H9 (cell line): ENCODE measurements at regions not wholly inside any gene's neighbourhood (a gene's known extent, or its start where the extent isn't known, plus 50 kb on each side); places are given as distances from the start of the nearest gene placed in this dataset.
"Not testable (repeated sequence)": the region's sequence is repeated elsewhere in the genome, so short reads cannot be mapped to it uniquely, and the experiment has no call there.

Source experiments
- DNase-seq: peaks from one replicate; pipeline ENCODE4 v3.0.0-alpha.2; 2017
- H2AFZ ChIP-seq: one replicate; pipeline ENCODE4 v1.6.1; 2013; ENCODE audit warnings: mild to moderate bottlenecking, low read length, control low read depth, moderate library complexity
- H2AK5ac ChIP-seq: 2 replicates; pipeline ENCODE4 v1.6.1; 2013; ENCODE audit warnings: low read length, control low read depth, mixed read lengths; ENCODE audit not compliant: insufficient read length
- H2BK120ac ChIP-seq: one replicate; pipeline ENCODE4 v1.6.1; 2013; ENCODE audit warnings: low read depth, mild to moderate bottlenecking, low read length, control low read depth, inconsistent platforms; ENCODE audit not compliant: poor library complexity, severe bottlenecking
- H2BK12ac ChIP-seq: 2 replicates; pipeline ENCODE4 v1.6.1; 2013; ENCODE audit warnings: low read length, control low read depth, mixed read lengths, low read depth; ENCODE audit not compliant: insufficient read length
- H2BK15ac ChIP-seq: 2 replicates; pipeline ENCODE4 v1.6.1; 2013; ENCODE audit warnings: low read depth, low read length, control low read depth
- H2BK20ac ChIP-seq: one replicate; pipeline ENCODE4 v1.6.1; 2013; ENCODE audit warnings: low read depth, mild to moderate bottlenecking, low read length, control low read depth, inconsistent platforms; ENCODE audit not compliant: poor library complexity, severe bottlenecking
- H2BK5ac ChIP-seq: 2 replicates; pipeline ENCODE4 v1.6.1; 2013; ENCODE audit warnings: low read length, control low read depth, mixed read lengths; ENCODE audit not compliant: insufficient read length
- H3K14ac ChIP-seq: 2 replicates; pipeline ENCODE4 v1.6.1; 2013; ENCODE audit warnings: low read length, control low read depth; ENCODE audit not compliant: insufficient read depth
- H3K18ac ChIP-seq: 2 replicates; pipeline ENCODE4 v1.6.1; 2013; ENCODE audit warnings: low read depth, mild to moderate bottlenecking, mixed read lengths, low read length, control low read depth; ENCODE audit not compliant: insufficient read length
- H3K23ac ChIP-seq: 2 replicates; pipeline ENCODE4 v1.6.1; 2013; ENCODE audit warnings: low read length, control low read depth, mixed read lengths, low read depth; ENCODE audit not compliant: insufficient read length
- H3K23me2 ChIP-seq: 2 replicates; pipeline ENCODE4 v1.6.1; 2013; ENCODE audit warnings: low read depth, mild to moderate bottlenecking, mixed read lengths, low read length, control low read depth; ENCODE audit not compliant: insufficient read length, poor library complexity, severe bottlenecking
- H3K27ac ChIP-seq: 2 replicates; pipeline ENCODE4 v1.5.1; 2013; ENCODE audit warnings: low read length, control low read depth, mixed read lengths, low read depth; ENCODE audit not compliant: insufficient read length
- H3K27me3 ChIP-seq: 2 replicates; pipeline ENCODE4 v1.6.1; 2013; ENCODE audit warnings: low read length, control low read depth, inconsistent platforms; ENCODE audit not compliant: insufficient read depth
- H3K4ac ChIP-seq: 2 replicates; pipeline ENCODE4 v1.6.1; 2013; ENCODE audit warnings: low read depth, mild to moderate bottlenecking, control low read depth, inconsistent platforms, low read length, moderate library complexity
- H3K4me1 ChIP-seq: 2 replicates; pipeline ENCODE4 v1.6.1; 2013; ENCODE audit warnings: low read length, control low read depth, inconsistent platforms; ENCODE audit not compliant: insufficient read depth
- H3K4me2 ChIP-seq: 2 replicates; pipeline ENCODE4 v1.6.1; 2013; ENCODE audit warnings: low read length, control low read depth, mixed read lengths; ENCODE audit not compliant: insufficient read length, insufficient read depth
- H3K56ac ChIP-seq: 2 replicates; pipeline ENCODE4 v1.6.1; 2013; ENCODE audit warnings: low read depth, mild to moderate bottlenecking, mixed read lengths, low read length, control low read depth; ENCODE audit not compliant: insufficient read length
- H3K79me1 ChIP-seq: 2 replicates; pipeline ENCODE4 v1.6.1; 2013; ENCODE audit warnings: low read depth, mild to moderate bottlenecking, moderate library complexity, low read length, control low read depth, inconsistent platforms; ENCODE audit not compliant: insufficient read depth, poor library complexity, severe bottlenecking
- H3K79me2 ChIP-seq: 2 replicates; pipeline ENCODE4 v1.6.1; 2013; ENCODE audit warnings: low read length, control low read depth, inconsistent platforms; ENCODE audit not compliant: insufficient read depth
- H3K9ac ChIP-seq: 2 replicates; pipeline ENCODE4 v1.6.1; 2013; ENCODE audit warnings: low read length, control low read depth, mixed read lengths; ENCODE audit not compliant: insufficient read length; ENCODE audit errors: extremely low read depth
- H3K9me3 ChIP-seq: one replicate; pipeline ENCODE4 v1.6.1; 2013; ENCODE audit warnings: low read depth, low read length, inconsistent platforms; ENCODE audit not compliant: control insufficient read depth
- H3T11ph ChIP-seq: one replicate; pipeline ENCODE4 v1.6.1; 2013; ENCODE audit warnings: mild to moderate bottlenecking, low read length, control low read depth, inconsistent platforms
- H4K20me1 ChIP-seq: one replicate; pipeline ENCODE4 v1.6.1; 2013; ENCODE audit not compliant: control insufficient read depth, insufficient read length, insufficient read depth
- H4K5ac ChIP-seq: 2 replicates; pipeline ENCODE4 v1.6.1; 2013; ENCODE audit warnings: low read depth, mild to moderate bottlenecking, mixed read lengths, low read length, control low read depth; ENCODE audit not compliant: insufficient read length
- H4K8ac ChIP-seq: replicated peaks from 2 replicates; pipeline ENCODE4 v1.6.1; 2013; ENCODE audit warnings: low read length, control low read depth, mixed read lengths, low read depth; ENCODE audit not compliant: insufficient read length
- H4K91ac ChIP-seq: 2 replicates; pipeline ENCODE4 v1.6.1; 2013; ENCODE audit warnings: low read depth, mild to moderate bottlenecking, moderate library complexity, mixed read lengths, low read length, control low read depth; ENCODE audit not compliant: insufficient read length
- H3K27ac Mint-ChIP-seq, 3 experiments: 2 replicates in 2 of 3; 3 replicates in 1 of 3; pipeline ENCODE4 v1.8.0; 2020 to 2021; ENCODE audit warnings: mixed read lengths in 3 of 3, mild to moderate bottlenecking in 1 of 3, moderate library complexity in 1 of 3
- H3K27me3 Mint-ChIP-seq: 2 replicates; pipeline ENCODE4 v1.8.0; 2021; ENCODE audit warnings: low read depth, mild to moderate bottlenecking, moderate library complexity, mixed read lengths
- H3K36me3 Mint-ChIP-seq, 3 experiments: 2 replicates in 2 of 3; 3 replicates in 1 of 3; pipeline ENCODE4 v1.8.0; 2020 to 2021; ENCODE audit warnings: low read depth in 3 of 3, mixed read lengths in 3 of 3; ENCODE audit not compliant: insufficient read depth in 1 of 3
- H3K4me1 Mint-ChIP-seq, 2 experiments: 2 replicates each; pipeline ENCODE4 v1.8.0; 2020; ENCODE audit warnings: mixed read lengths in 2 of 2
- H3K4me3 Mint-ChIP-seq, 2 experiments: 2 replicates in 1 of 2; 3 replicates in 1 of 2; pipeline ENCODE4 v1.8.0; 2020 to 2021; ENCODE audit warnings: mild to moderate bottlenecking in 2 of 2, mixed read lengths in 2 of 2, moderate library complexity in 1 of 2
- H3K9me3 Mint-ChIP-seq, 2 experiments: 2 replicates in 1 of 2; 3 replicates in 1 of 2; pipeline ENCODE4 v1.8.0; 2020; ENCODE audit warnings: mild to moderate bottlenecking in 2 of 2, mixed read lengths in 2 of 2, moderate library complexity in 1 of 2
- WGBS: extraction: QIAGEN DNeasy Blood & Tissue Kit; methylation state at CpG from one replicate; pipeline ENCODE4 v1.1.7; 2013; ENCODE audit warnings: missing lambda C conversion rate, low lambda C conversion rate, mixed read lengths; ENCODE audit not compliant: insufficient read length; ENCODE audit errors: extremely low coverage; 5-methylcytosine and 5-hydroxymethylcytosine counted together

DNA sequence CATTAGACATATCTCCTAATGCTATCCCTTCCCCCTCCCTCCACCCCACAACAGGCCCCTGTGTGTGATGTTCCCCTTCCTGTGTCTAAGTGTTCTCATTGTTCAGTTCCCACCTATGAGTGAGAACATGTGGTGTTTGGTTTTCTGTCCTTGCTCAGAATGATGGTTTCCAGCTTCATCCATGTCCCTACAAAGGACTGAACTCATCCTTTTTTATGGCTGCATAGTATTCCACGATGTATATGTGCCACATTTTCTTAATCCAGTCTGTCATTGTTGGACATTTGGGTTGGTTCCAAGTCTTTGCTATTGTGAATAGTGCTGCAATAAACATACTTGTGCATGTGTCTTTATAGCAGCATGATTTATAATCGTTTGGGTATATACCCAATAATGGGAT is 71.2 kb upstream of the ZNF519 start:
- H3K4me1 ChIP-seq, H3K23me2 ChIP-seq, H3K4ac ChIP-seq, H3K79me1 ChIP-seq, H3K9me3 ChIP-seq, H2BK20ac ChIP-seq, H3K27me3 ChIP-seq, H3K14ac ChIP-seq, H3K79me2 ChIP-seq, H3K4me3 Mint-ChIP-seq, H3T11ph ChIP-seq, H4K5ac ChIP-seq, H2AFZ ChIP-seq, DNase-seq, H3K27ac Mint-ChIP-seq, H4K8ac ChIP-seq, H3K4me2 ChIP-seq, H2BK120ac ChIP-seq, H4K91ac ChIP-seq, H3K27me3 Mint-ChIP-seq, H4K20me1 ChIP-seq, H2BK5ac ChIP-seq, H2AK5ac ChIP-seq, H2BK15ac ChIP-seq, H3K4me1 Mint-ChIP-seq, H3K23ac ChIP-seq, H3K9ac ChIP-seq, H3K18ac ChIP-seq, H2BK12ac ChIP-seq, H3K27ac ChIP-seq, H3K56ac ChIP-seq: not testable (repeated sequence)
- WGBS, result no CpG with 5 or more reads among the region's 2 CpGs
- peaks cover 0 to 21% (median 3%) of the 10 kb centered on the region in 3 experiments; a peak in 6 of 7 replicates for H3K36me3 Mint-ChIP-seq
- H3K9me3 Mint-ChIP-seq, result peaks cover 69 to 75% of the 10 kb centered on the region in 2 experiments

DNA sequence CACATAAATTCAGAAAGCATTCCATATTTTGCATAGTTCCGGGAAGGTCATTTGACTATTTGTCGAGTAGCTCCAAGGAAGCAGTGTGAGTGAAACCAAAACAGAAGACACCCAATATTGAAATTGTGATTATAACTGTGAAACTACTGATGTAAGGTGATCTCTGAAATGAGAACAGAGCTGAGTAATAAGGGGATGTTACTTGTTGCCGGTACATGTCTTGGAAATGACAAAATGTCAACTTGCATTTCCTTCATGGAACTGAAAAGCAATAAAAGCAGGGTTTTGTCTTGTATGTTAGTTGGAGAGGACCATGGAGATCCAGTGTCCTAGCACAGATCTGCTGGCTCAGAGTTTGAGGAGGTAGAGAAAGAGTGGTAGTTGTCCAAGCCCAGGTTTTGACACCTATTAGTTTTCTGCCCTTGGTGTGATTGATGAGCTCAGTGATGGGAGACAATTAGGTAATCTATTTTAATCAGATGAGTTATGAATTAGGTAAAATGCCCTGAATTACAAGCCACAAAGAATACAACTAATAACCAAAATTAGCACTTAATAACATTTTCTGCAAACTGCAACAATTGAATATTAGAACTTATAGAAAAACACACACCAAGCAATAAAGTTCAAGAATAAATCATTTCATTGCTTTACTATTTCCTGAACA is 58.7 kb upstream of the ZNF519 start:
- peaks cover 52 to 61% of the 10 kb centered on the region in 2 experiments for H3K9me3 Mint-ChIP-seq
- H3K23ac ChIP-seq, H2BK20ac ChIP-seq, H3K27me3 Mint-ChIP-seq, H3K56ac ChIP-seq, H2AFZ ChIP-seq, H3K14ac ChIP-seq, DNase-seq, H4K5ac ChIP-seq, H3K27ac Mint-ChIP-seq, H3K23me2 ChIP-seq, H3K18ac ChIP-seq, H2BK5ac ChIP-seq, H3K36me3 Mint-ChIP-seq, H2BK12ac ChIP-seq, H3K4me3 Mint-ChIP-seq, H3K4me1 ChIP-seq, H4K91ac ChIP-seq, H3K4ac ChIP-seq, H2BK15ac ChIP-seq, H3K4me1 Mint-ChIP-seq, H4K20me1 ChIP-seq, H3K27ac ChIP-seq, H3T11ph ChIP-seq, H3K79me1 ChIP-seq, H2AK5ac ChIP-seq, H3K9ac ChIP-seq, H3K4me2 ChIP-seq, H3K27me3 ChIP-seq, H3K79me2 ChIP-seq, H4K8ac ChIP-seq, H2BK120ac ChIP-seq: not testable (repeated sequence)
- WGBS, result no CpG with 5 or more reads among the region's 3 CpGs
- peaks cover 14% of the 10 kb centered on the region for H3K9me3 ChIP-seq
